WI38 (cell line): ENCODE measurements at regions not wholly inside any gene's neighbourhood (a gene's known extent, or its start where the extent isn't known, plus 50 kb on each side); places are given as distances from the start of the nearest gene placed in this dataset.

Source experiments
- H3K4me3 ChIP-seq: 2 replicates; pipeline ENCODE4 v1.5.1; 2011; ENCODE audit warnings: low read depth, mild to moderate bottlenecking, control low read depth, low read length
- TF ChIP-seq, protein P1 (sequence below): IDR thresholded peaks from 2 replicates; pipeline ENCODE4 v1.5.1; 2012; ENCODE audit warnings: low read depth, mild to moderate bottlenecking, control low read depth, low read length

DNA sequence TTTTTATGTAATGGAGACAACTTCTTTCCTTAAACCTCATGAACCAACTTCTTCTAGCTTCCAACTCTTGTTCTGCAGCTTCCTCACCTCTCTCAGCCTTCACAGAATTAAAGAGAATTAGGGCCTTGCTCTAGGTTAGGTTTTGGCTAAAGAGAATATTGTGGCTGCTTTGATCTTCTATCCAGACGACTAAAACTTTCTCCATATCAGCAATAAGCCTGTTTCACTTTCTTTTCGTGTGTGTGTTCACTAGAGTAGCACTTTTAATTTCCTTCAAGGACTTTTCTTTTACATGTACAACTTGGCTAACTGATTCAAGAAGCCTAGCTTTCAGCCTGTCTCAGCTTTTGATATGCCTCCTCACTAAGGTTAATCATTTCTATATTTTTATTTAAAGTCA, 596.1 kb upstream of the NRSN1 start:
- TF ChIP-seq, protein P1, sequence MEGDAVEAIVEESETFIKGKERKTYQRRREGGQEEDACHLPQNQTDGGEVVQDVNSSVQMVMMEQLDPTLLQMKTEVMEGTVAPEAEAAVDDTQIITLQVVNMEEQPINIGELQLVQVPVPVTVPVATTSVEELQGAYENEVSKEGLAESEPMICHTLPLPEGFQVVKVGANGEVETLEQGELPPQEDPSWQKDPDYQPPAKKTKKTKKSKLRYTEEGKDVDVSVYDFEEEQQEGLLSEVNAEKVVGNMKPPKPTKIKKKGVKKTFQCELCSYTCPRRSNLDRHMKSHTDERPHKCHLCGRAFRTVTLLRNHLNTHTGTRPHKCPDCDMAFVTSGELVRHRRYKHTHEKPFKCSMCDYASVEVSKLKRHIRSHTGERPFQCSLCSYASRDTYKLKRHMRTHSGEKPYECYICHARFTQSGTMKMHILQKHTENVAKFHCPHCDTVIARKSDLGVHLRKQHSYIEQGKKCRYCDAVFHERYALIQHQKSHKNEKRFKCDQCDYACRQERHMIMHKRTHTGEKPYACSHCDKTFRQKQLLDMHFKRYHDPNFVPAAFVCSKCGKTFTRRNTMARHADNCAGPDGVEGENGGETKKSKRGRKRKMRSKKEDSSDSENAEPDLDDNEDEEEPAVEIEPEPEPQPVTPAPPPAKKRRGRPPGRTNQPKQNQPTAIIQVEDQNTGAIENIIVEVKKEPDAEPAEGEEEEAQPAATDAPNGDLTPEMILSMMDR = no peak
- H3K4me3 ChIP-seq = no peak overlapping the region

DNA sequence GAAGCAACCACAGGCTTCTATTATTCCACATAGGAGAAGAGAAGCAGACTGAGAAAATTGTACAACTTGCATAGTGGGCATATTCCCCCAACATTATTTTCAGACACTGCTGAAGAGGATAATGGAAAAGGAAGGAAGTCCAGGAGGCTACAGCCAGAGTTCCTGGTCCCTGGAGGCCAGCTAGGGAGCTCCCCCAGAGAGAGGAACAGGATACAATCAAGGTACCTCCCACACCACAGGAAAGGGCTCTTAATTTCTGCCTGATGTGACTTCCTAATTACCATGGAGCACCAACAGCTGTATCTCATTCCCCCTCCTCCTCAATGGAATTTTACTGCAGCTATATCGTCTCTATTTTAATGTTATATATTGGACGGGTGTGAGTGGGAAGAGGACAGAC, 594.3 kb upstream of the NRSN1 start:
- TF ChIP-seq, protein P1 = no peak
- H3K4me3 ChIP-seq = no peak overlapping the region

DNA sequence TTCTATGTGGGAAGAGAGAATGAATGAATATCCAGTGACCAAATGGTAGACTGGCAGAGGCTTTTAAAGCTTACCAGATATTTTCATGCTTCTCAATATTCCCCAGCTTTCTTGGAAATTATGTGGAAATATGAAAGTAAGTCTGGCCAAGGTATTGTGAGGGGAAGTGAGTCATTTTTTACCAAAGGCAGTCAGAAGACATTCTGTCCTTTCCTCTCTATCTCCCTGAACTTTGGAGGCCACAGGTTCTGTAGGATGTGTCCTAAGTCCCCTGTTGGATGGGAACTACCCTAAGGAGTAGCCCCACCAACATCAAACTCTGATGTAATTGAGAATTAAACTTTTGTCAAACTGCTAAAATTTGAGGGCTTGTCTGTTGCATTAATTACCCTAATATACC, 593.8 kb upstream of the NRSN1 start:
- TF ChIP-seq, protein P1 = no peak
- H3K4me3 ChIP-seq = no peak overlapping the region

DNA sequence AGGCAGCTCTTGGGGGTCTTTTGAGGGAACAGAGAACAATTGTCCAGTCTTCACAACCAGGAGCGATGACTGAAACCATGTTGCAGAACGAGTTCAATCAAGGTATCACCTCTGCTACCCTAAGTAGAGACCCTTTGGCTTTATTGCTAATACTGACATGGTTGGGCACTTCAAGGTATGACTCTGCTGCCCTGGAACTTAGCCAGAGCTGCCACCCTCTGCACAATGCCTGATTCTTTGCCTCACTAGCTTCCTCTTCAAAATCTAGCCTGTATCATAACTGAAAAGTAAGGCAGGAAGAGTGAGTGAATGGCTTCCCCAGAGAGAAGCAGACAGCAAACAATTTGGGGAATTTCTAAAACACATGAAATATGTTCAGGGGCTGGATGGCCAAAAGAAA, 592.7 kb upstream of the NRSN1 start:
- H3K4me3 ChIP-seq = no peak overlapping the region
- TF ChIP-seq, protein P1 = no peak

DNA sequence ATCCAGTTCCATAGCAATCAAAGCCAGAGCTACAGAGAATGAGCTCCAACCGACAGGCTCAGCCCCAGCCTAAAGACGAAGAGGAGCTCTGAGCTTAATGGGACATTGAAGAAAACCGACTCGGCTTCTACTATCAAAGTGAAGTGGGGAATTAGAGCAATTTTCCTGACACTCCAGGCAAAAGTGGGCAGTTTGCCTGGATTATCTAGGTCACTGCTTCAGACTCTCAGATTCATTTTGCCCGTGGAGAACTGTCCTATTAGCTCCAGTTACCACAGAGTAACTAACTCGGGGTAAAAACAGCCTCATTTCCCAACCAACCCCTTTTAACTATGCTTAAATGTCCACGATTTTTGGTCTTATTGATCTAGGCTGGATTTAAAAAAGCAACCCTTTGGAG, 592.1 kb upstream of the NRSN1 start:
- H3K4me3 ChIP-seq = no peak overlapping the region
- TF ChIP-seq, protein P1 = no peak

DNA sequence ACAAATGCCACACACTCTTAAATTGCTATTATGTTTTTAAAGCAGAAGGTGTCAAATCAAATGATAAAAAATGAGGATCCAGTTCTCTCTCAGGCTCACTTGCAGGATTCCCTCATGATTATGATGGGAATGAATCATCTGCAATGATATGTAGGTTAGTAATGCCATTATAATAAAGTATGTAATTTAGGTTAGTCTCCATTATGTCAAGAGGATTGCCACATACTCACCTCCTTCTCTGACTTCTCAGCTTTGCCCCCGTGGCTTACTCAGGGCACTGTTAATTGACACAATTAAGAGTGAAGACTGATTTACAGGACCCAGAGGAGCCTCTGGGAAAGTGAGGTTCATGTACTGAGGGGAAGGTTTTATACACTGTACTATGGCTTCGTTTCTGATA, 591.7 kb upstream of the NRSN1 start:
- TF ChIP-seq, protein P1 = no peak
- H3K4me3 ChIP-seq = no peak overlapping the region

DNA sequence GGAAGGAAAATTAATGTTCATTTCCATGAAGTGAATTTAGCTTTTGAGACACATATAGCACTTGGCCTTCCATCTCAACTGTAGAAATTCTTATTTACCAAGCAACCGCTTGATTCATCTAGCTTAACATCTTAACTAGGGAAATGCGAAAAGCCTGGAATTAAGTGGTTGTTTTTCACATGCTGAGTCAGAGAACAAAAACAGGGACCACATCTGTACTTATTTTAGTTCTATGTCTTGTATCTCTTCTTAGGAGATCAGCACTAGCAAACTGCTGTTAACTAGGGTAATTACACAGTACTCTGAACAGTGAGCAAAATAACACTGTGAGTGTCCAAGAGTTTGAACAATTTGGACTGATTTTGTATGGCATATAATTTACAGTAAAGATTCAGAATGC, 590.9 kb upstream of the NRSN1 start:
- no peak overlapping the region for H3K4me3 ChIP-seq
- TF ChIP-seq, protein P1 = no peak
